Stimulated activated CD8-positive, alpha-beta memory T cell treated with anti-CD3 and anti-CD28 coated beads, Interleukin-2, amount 100 ng/mL, for 1 hour (primary cell): ENCODE measurements at regions not wholly inside any gene's neighbourhood (a gene's known extent, or its start where the extent isn't known, plus 50 kb on each side); places are given as distances from the start of the nearest gene placed in this dataset.

Experiments used
- DNase-seq, 2 donors: peaks; one replicate each; pipeline ENCODE4 v3.0.0-alpha.2; 2020; ENCODE audit warnings: low read depth in 2 of 2

DNA sequence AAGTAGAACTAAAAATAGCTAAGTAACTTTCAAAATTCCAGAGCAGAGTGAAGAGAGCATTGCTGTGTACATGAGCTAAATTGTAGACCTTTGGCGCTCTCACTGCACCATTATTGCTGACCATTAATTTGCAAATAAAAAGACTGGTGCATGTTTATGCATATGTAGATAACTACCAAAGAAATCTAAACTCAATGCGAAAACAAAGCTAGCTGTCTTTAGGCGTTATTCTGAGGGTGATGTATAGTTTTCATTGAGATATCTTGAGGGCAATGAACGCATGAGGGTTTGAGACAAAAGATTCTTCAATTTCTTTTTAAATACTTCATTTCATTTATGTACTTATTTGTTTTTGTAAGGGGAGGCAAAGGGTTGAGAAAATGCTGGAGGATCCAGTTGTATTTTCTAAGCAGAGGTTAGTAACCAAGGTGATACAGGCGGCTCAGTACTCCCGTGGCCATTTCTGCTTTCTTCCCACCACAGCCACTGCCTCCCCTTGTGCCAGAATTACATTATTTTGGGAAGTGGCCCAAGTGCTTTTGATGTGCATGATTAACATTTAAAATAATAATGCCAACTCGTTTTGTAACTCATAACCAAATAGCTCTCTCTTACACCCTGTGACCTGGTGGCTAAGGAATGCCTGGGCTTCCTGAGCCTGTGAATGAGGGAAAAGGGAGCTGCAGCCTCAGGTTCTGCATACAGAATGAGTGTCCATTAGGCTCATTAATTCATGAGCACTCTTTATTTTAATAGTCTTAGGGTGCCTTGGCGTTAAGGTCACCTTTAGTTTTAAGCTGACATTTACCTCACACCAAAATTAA, 797.8 kb upstream of the GYPC start:
- no peak for DNase-seq

GRCh38 chr2:125861461-125861860, 794.5 kb upstream of the GYPC start:
- no peak for DNase-seq

- DNase-seq, result no peak
Observed at GRCh38 chr2:125867908-125868307, 788.0 kb upstream of the GYPC start.

GRCh38 chr2:125870264-125870663, 785.7 kb upstream of the GYPC start:
- no peak for DNase-seq

DNA sequence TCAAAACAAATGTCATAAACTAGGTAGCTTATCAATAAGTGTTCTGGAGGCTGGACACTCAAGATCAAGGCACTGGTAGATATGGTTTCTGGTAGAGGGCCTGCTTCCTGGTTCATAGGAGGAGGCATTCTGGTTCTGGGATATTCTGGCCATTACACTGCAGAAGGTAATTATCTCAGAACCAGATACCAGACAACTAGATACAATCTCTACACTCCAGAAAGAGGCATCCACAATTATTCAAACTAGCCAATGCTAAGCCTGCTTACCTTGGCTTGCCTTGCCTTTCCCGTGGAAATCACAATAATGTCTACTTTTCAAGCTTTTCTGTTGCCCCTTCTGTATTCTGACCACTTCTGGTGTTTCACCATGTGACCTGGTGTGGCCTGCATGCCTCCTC, 785.2 kb upstream of the GYPC start:
- DNase-seq, result no peak

- no peak for DNase-seq
Observed at GRCh38 chr2:125874564-125874963, 781.4 kb upstream of the GYPC start.

DNA sequence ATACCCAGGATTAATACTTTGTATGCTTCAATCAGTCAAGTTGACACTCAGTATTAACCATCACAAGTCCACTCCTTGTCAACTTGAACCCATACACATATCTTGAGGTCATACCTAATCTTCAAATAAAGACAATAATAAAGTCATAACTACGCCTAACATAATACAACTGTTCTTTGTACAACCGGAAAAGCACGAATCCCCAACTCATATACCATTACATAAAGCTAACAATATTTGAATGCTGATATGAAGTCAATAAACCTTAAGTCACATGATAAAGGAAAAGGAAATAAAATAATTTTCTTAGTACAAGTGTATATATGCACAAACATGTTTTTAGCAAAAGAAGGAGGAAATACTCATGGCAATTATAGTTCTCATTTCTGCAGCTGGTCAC, 770.6 kb upstream of the GYPC start:
- no peak for DNase-seq

GRCh38 chr2:125886153-125886552, 769.8 kb upstream of the GYPC start:
- DNase-seq, result no peak

DNA sequence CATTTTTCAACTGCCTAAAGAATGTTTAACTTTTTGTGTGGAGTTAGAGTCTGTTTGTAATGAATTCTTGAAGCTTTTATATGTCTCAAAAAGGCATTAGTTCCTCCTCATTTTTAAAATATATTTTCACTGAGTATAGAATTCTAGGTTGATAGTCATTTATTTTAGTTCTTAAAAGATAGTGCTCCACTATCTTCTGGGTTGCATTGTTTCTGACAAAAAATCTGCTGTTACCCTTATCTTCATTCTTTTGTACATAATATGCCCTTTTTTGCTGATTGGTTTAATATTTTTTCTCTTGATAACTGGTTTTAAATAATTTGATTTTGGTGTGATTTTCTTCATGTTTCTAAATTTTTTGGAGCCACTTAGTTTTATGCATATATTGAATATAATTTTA, 754.7 kb upstream of the GYPC start:
- DNase-seq, result no peak

DNA sequence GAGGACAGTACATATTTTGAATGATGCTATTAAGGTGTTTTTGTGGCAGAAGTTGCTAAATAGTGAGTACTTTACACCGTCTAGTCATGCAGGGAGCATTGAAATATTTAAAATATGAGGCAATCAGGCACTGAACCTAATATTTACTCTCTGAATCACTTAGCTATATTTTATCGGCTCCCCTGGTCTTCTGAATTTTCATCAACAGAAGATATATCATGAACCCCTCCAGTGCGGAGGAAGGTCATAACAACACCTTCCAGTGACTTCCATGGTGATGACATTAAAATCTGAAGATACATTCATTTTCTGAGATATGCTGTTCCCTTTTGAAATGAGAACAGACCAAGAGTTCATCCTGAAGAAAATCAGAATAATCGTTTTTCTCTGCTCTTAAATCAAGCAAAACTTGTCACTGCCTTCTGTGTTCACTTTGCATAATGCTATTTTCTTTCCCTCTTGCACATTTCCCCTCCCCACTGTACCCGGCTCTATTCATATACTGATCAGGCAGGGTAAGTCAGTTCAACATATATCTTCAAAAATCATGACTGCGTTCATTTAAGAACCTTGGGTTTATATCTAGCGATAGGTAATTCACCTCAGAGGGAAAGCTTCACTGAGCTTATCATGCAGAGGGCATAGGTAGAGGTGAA, 729.9 kb upstream of the GYPC start:
- no peak for DNase-seq

- DNase-seq, result no peak
Observed at GRCh38 chr2:125935559-125935958, 720.4 kb upstream of the GYPC start.

- DNase-seq, result no peak
Observed at GRCh38 chr2:125942585-125943424, 713.2 kb upstream of the GYPC start.

- DNase-seq, result no peak
Observed at GRCh38 chr2:125959047-125959446, 696.9 kb upstream of the GYPC start.

GRCh38 chr2:125961739-125962138, 694.2 kb upstream of the GYPC start:
- DNase-seq, result no peak

- DNase-seq, result no peak
Observed at GRCh38 chr2:125979886-125980285, 676.1 kb upstream of the GYPC start.

- DNase-seq, result no peak
Observed at GRCh38 chr2:125983364-125983763, 672.6 kb upstream of the GYPC start.

DNA sequence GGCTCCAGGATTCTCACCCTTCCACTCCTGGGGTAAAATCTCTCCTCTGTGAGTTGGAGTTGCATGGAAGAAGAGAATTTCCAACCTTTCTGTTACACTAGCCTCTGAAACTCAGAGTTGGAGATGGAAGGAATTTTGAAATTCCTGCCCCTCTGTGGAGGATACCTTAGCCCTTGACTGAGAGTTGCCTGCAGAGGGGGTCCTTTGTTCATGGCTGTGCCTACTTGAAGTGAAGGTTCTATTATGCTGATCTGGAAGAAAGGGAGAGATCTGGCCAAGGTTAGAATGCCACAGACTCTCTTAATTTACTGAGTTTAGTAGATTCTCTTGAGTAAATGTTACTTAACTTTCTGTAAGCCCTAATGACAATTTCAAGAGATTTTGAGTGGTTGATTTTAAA, 626.6 kb upstream of the GYPC start:
- no peak for DNase-seq

DNA sequence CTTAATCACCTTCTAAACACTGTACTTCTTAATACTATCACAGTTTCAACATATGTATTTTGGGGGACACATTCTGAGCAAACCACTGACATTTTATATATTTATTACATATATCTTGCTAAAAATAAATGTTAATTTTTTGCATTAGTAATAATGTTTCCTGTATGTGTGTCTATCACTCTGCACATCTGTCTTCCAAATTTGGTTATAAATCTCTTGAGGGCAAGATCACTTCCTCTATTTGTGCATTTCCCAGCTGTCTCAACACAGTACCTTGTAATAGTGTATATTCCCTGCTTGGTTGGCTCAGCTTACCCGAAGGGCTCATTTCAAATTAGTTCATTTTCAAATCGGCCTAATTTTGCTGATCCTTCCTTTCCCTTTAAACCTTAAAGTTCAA, 617.1 kb upstream of the GYPC start:
- no peak for DNase-seq

DNA sequence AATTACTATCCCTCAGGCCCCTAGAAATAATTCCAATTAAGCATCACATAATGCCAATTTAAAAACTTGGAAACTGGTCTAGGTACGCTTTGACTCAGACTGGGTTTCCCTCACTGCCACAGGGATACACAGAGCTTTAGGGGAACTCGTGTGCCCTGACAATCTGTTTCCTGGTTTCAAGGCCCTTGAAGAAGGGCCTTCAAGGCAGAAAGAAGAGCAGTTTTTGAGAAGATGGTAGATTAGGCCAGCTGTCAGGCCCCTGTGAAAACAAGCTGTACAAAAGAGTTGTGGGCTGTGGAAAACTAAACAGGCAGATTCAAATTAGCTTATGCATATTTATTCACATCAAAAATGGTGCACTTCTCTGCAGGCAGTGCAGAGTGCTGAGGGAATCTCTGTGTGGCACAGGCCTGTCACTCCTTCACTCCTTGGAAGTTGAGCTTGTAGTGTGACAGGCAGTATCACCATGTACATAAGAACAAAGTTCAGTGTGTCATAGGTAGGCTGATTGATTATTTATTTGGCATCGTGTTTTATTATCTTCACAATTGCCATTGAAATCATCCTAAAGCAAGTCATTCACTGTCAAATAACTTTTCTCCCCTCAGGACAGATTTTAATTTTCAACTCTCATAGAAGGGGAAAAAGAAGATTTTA, 614.4 kb upstream of the GYPC start:
- DNase-seq, result no peak

GRCh38 chr2:126042089-126042488, 613.9 kb upstream of the GYPC start:
- no peak for DNase-seq

DNA sequence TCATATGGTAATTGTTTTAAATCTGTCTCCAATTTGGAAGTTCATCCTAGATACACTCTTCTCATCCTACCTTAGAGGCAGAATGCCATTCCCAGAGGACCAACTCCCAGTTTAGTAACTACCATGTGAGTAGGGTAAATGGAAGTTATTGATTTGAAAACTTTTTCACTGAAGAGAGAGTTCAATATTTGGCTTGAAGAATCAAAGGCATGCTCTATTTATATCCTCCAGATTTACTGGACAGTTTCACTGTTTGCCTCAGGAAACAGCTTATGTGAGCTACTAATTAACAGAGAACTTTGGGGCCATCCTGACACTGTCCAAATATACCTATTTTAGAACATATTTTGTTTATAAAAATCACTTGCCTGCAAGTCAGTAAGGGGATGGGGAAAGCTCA, 607.2 kb upstream of the GYPC start:
- DNase-seq, result no peak

DNA sequence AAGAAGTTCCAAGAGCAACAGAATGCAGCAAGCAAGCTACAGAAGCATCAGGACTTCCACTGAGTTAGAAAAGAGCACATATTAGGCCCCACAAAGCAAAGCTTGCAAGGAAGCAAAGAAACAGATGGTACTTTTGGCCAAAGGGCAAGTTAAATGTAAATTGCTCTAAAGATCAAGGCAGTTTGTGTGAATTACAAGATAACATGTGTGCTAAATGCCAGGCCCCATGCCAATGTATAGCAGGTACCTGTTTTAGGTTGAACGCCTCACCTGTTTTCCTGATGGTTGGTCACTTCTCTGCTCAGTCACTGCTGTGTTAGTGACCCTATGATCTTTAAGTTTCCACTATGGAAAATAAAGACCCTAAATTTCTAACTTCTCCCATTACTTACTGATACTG, 606.5 kb upstream of the GYPC start:
- DNase-seq, result no peak
